MM.1S (cell line): ENCODE measurements at regions not wholly inside any gene's neighbourhood (a gene's known extent, or its start where the extent isn't known, plus 50 kb on each side); places are given as distances from the start of the nearest gene placed in this dataset.

Experiments
- EZH2 ChIP-seq: fragments of 300-600 bp; sonication (generic); optimal IDR thresholded peaks from 2 replicates; pipeline ENCODE3; 2017; ENCODE audit warnings: low read depth, mild to moderate bottlenecking, antibody characterized with exemption, low read length, mixed read lengths
- EZH2phosphoT487 ChIP-seq: fragments of 300-600 bp; sonication (generic); IDR thresholded peaks from 2 replicates; pipeline ENCODE4 v1.6.1; 2018; ENCODE audit warnings: antibody characterized with exemption, low read length
- TF ChIP-seq, protein P1 (sequence below): fragments of 300-600 bp; sonication (generic); IDR thresholded peaks from 2 replicates; pipeline ENCODE4 v1.5.1; 2016; ENCODE audit warnings: antibody characterized with exemption, low read length, mixed read lengths

GRCh38 chr1:4086085-4086850 lies 186.2 kb upstream of the C1orf174 start:
- TF ChIP-seq EZH2, result no peak
- TF ChIP-seq, protein P1, sequence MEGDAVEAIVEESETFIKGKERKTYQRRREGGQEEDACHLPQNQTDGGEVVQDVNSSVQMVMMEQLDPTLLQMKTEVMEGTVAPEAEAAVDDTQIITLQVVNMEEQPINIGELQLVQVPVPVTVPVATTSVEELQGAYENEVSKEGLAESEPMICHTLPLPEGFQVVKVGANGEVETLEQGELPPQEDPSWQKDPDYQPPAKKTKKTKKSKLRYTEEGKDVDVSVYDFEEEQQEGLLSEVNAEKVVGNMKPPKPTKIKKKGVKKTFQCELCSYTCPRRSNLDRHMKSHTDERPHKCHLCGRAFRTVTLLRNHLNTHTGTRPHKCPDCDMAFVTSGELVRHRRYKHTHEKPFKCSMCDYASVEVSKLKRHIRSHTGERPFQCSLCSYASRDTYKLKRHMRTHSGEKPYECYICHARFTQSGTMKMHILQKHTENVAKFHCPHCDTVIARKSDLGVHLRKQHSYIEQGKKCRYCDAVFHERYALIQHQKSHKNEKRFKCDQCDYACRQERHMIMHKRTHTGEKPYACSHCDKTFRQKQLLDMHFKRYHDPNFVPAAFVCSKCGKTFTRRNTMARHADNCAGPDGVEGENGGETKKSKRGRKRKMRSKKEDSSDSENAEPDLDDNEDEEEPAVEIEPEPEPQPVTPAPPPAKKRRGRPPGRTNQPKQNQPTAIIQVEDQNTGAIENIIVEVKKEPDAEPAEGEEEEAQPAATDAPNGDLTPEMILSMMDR, result no peak
- TF ChIP-seq EZH2phosphoT487, result no peak
